ENCODE measurements at regions not wholly inside any gene's neighbourhood (a gene's known extent, or its start where the extent isn't known, plus 50 kb on each side); places are given as distances from the start of the nearest gene placed in this dataset.

DNA sequence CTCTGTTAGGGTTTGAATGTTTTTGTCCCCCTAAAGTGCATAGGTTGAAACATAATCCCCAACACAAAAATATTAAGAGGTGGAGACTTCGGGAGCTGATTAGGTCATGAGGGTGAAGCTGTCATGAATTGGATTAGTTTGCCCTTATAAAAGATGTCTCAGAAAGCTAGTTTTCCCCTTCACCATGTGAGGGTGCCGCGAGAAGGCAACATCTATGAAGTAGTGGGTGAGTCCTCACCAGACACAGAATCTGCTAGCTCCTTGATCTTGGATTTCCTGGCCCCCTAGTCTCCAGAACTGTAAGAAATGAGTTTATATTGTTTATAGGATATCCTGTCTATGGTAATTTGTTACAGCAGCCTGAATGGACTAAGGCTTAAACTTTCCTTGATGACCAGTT is 301.5 kb upstream of the ATP2B1 start:
- Mint-ChIP-seq H3K27me3 (ENCODE audit: unreplicated experiment) (no peaks in the 10 kb centered on the region), H3K36me3 (ENCODE audit: insufficient read depth, unreplicated experiment) (no peaks in the 10 kb centered on the region), H3K9me3 (ENCODE audit: low read depth, unreplicated experiment) (no peaks in the 10 kb centered on the region), H3K4me3 (ENCODE audit: low read depth, unreplicated experiment) (no peak overlapping the region), H3K27ac (ENCODE audit: unreplicated experiment) (no peak overlapping the region), H3K4me1 (ENCODE audit: low read depth, unreplicated experiment) (no peaks in the 10 kb centered on the region)
- no TSS peak for BruUV-seq (replicated peaks)
- TF ChIP-seq, protein P1, sequence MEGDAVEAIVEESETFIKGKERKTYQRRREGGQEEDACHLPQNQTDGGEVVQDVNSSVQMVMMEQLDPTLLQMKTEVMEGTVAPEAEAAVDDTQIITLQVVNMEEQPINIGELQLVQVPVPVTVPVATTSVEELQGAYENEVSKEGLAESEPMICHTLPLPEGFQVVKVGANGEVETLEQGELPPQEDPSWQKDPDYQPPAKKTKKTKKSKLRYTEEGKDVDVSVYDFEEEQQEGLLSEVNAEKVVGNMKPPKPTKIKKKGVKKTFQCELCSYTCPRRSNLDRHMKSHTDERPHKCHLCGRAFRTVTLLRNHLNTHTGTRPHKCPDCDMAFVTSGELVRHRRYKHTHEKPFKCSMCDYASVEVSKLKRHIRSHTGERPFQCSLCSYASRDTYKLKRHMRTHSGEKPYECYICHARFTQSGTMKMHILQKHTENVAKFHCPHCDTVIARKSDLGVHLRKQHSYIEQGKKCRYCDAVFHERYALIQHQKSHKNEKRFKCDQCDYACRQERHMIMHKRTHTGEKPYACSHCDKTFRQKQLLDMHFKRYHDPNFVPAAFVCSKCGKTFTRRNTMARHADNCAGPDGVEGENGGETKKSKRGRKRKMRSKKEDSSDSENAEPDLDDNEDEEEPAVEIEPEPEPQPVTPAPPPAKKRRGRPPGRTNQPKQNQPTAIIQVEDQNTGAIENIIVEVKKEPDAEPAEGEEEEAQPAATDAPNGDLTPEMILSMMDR (IDR thresholded peaks at IDR 0.05; ENCODE audit: unreplicated experiment), result no peak
- CTCF ChIA-PET, result no interaction called here
- intact Hi-C loops (cut with micrococcal nuclease; ENCODE audit: unreplicated experiment), result loop anchor here (1.0 to 5.0 kb wide), 2 partner anchors 40 to 468 kb away; no protein-coding TSS in a partner anchor
- DNase-seq, result no peak

DNA sequence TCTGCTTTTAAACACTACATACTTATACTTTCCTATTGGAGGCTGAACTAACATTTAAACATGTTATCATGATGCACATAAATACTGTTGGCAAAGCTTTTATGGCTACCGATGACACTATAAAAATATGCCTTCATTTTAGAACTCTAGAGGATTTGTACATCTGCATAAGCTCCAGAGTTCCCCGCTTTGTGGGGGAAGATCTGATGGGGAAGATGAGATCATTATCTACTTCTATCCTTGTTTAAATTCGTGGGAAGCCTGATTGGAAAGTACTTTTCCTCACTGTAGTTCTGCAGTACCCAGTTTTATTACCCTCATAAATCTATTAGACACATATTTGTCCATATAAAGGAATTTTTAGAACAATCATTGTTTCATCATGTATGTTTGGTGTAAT is 299.6 kb upstream of the ATP2B1 start:
- H3K36me3 Mint-ChIP-seq (ENCODE audit: insufficient read depth, unreplicated experiment), result no peaks in the 10 kb centered on the region
- CTCF ChIA-PET, result no interaction called here
- no peak for DNase-seq
- no peak overlapping the region for H3K4me3 Mint-ChIP-seq (ENCODE audit: low read depth, unreplicated experiment)
- no peaks in the 10 kb centered on the region for H3K4me1 Mint-ChIP-seq (ENCODE audit: low read depth, unreplicated experiment)
- intact Hi-C loops (cut with micrococcal nuclease; ENCODE audit: unreplicated experiment), result no loop called here
- TF ChIP-seq, protein P1 (IDR thresholded peaks at IDR 0.05; ENCODE audit: unreplicated experiment), result no peak
- no peaks in the 10 kb centered on the region for H3K9me3 Mint-ChIP-seq (ENCODE audit: low read depth, unreplicated experiment)
- no peaks in the 10 kb centered on the region for H3K27me3 Mint-ChIP-seq (ENCODE audit: unreplicated experiment)
- no TSS peak for BruUV-seq (replicated peaks)
- no peak overlapping the region for H3K27ac Mint-ChIP-seq (ENCODE audit: unreplicated experiment)

DNA sequence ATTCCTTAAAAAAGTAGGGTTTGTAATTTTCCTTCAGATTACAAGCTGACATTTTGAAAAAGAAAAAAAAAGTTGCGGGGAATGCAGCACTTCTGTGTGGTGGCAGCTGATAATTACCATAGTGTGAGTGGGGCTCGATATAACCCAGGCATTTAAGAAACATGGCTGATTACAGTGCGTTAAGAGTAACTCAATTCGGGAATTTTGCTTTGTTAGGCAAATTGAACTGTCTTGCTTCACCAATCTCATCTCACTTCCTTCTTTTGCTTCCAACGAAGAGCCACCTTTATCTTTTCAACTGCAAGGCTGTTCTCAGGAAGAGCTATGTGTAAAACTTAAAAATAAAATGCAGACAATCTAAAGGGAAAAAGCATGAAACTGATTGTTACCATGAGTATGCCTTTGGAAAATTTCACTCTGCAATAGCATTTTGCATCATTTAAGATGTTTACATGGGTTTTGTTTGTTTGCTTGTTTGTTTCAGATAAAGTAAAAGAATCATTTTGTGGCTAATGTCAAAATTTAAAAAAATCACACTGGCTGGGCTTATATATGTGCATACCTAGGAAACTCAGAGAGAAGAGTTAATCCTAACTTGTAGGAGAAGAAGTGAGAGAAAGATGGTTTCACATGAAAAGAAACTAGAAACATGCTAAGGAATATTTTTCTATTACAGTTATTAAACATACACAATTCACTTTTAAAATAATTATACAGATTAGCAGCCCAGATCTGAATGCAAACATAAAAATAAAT is 295.9 kb upstream of the ATP2B1 start:
- H3K27ac Mint-ChIP-seq (ENCODE audit: unreplicated experiment), result no peak overlapping the region
- H3K36me3 Mint-ChIP-seq (ENCODE audit: insufficient read depth, unreplicated experiment), result no peaks in the 10 kb centered on the region
- no peaks in the 10 kb centered on the region for H3K4me1 Mint-ChIP-seq (ENCODE audit: low read depth, unreplicated experiment)
- intact Hi-C loops (cut with micrococcal nuclease; ENCODE audit: unreplicated experiment), result no loop called here
- BruUV-seq (replicated peaks), result no TSS peak
- TF ChIP-seq, protein P1 (IDR thresholded peaks at IDR 0.05; ENCODE audit: unreplicated experiment), result no peak
- H3K4me3 Mint-ChIP-seq (ENCODE audit: low read depth, unreplicated experiment), result no peak overlapping the region
- no peak for DNase-seq
- H3K9me3 Mint-ChIP-seq (ENCODE audit: low read depth, unreplicated experiment), result no peaks in the 10 kb centered on the region
- CTCF ChIA-PET, result no interaction called here
- H3K27me3 Mint-ChIP-seq (ENCODE audit: unreplicated experiment), result no peaks in the 10 kb centered on the region

DNA sequence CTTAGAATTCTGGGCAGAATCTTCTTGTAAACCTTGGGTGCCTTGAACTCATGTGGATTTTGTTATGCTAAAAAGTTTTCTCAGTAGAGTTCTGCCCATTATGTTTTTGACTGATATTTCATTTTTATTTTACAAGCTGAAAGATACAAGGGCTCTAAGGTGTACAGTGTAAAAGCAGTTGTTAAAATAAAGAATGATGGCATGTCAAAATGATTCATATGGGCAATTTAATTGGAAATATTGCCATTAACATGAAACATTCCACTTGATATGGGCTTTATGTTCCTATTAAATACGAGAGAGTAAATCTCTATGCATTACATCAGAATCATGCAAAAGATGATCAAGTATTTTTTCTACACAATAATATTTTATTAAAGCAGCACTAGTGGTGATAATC is 295.1 kb upstream of the ATP2B1 start:
- CTCF ChIA-PET, result no interaction called here
- H3K36me3 Mint-ChIP-seq (ENCODE audit: insufficient read depth, unreplicated experiment), result no peaks in the 10 kb centered on the region
- TF ChIP-seq, protein P1 (IDR thresholded peaks at IDR 0.05; ENCODE audit: unreplicated experiment), result no peak
- BruUV-seq (replicated peaks), result no TSS peak
- no peak for DNase-seq
- intact Hi-C loops (cut with micrococcal nuclease; ENCODE audit: unreplicated experiment), result no loop called here
- no peaks in the 10 kb centered on the region for H3K27me3 Mint-ChIP-seq (ENCODE audit: unreplicated experiment)
- H3K27ac Mint-ChIP-seq (ENCODE audit: unreplicated experiment), result no peak overlapping the region
- H3K4me3 Mint-ChIP-seq (ENCODE audit: low read depth, unreplicated experiment), result no peak overlapping the region
- no peaks in the 10 kb centered on the region for H3K4me1 Mint-ChIP-seq (ENCODE audit: low read depth, unreplicated experiment)
- H3K9me3 Mint-ChIP-seq (ENCODE audit: low read depth, unreplicated experiment), result no peaks in the 10 kb centered on the region
